SU-DHL-6 (cell line): ENCODE measurements at regions not wholly inside any gene's neighbourhood (a gene's known extent, or its start where the extent isn't known, plus 50 kb on each side); places are given as distances from the start of the nearest gene placed in this dataset.

Experiments
- H2AFZ ChIP-seq: fragments of 200-600 bp; sonication (generic); 2 replicates; pipeline ENCODE4 v1.6.1; 2014; ENCODE audit warnings: low read depth, mild to moderate bottlenecking, moderate library complexity, mixed read lengths, antibody characterized with exemption, low read length; ENCODE audit not compliant: severe bottlenecking
- H3F3A ChIP-seq: fragments of 200-600 bp; shearing (Covaris generic); 2 replicates; pipeline ENCODE4 v1.6.0; 2016; ENCODE audit warnings: antibody characterized with exemption, mild to moderate bottlenecking; ENCODE audit not compliant: insufficient read depth
- H3K27ac ChIP-seq: fragments of 200-600 bp; sonication (generic); 2 replicates; pipeline ENCODE4 v1.5.1; 2016; ENCODE audit warnings: low read depth, mild to moderate bottlenecking, low read length, moderate library complexity, mixed read lengths
- H3K27me3 ChIP-seq: fragments of 200-600 bp; sonication (generic), shearing (Covaris generic); 2 replicates; pipeline ENCODE4 v1.6.0; 2014; ENCODE audit warnings: mild to moderate bottlenecking, low read length
- H3K36me3 ChIP-seq: fragments of 200-600 bp; sonication (generic); 2 replicates; pipeline ENCODE4 v1.6.1; 2014; ENCODE audit warnings: mild to moderate bottlenecking, low read length, mixed read lengths
- H3K4me2 ChIP-seq: fragments of 300-600, 200-600 bp; shearing (Covaris generic), sonication (generic); 2 replicates; pipeline ENCODE4 v1.6.0; 2014; ENCODE audit warnings: low read length, low read depth, mild to moderate bottlenecking; ENCODE audit not compliant: poor library complexity, severe bottlenecking
- H3K4me3 ChIP-seq: fragments of 200-600 bp; sonication (generic); 2 replicates; pipeline ENCODE4 v1.5.1; 2014; ENCODE audit warnings: antibody characterized with exemption, low read length, mild to moderate bottlenecking, mixed read lengths; ENCODE audit not compliant: insufficient read depth, poor library complexity, severe bottlenecking
- H3K79me2 ChIP-seq: fragments of 200-600 bp; sonication (generic); 2 replicates; pipeline ENCODE4 v1.6.1; 2014; ENCODE audit warnings: mild to moderate bottlenecking, low read length, moderate library complexity; ENCODE audit not compliant: insufficient read depth
- H3K9ac ChIP-seq: fragments of 200-600 bp; sonication (generic); 2 replicates; pipeline ENCODE4 v1.7.0; 2014; ENCODE audit warnings: mild to moderate bottlenecking, low read length
- H3K9me2 ChIP-seq: fragments of 200-600 bp; sonication (generic); replicated peaks from 2 replicates; pipeline ENCODE4 v1.6.1; 2014; ENCODE audit warnings: low read length; ENCODE audit not compliant: insufficient read depth
- H3K9me3 ChIP-seq: fragments of 200-600 bp; sonication (generic); 2 replicates; pipeline ENCODE4 v1.6.1; 2014; ENCODE audit warnings: low read length, mixed read lengths; ENCODE audit not compliant: insufficient read depth
- H4K20me1 ChIP-seq: fragments of 200-600 bp; sonication (generic); 2 replicates; pipeline ENCODE4 v1.6.1; 2014; ENCODE audit warnings: low read depth, mild to moderate bottlenecking, antibody characterized with exemption, low read length, moderate library complexity, mixed read lengths
- CTCF ChIP-seq: fragments of 200-600 bp; sonication (generic); IDR thresholded peaks from one replicate; pipeline ENCODE4 v1.5.1; 2017; ENCODE audit warnings: antibody characterized with exemption, mild to moderate bottlenecking, low read length, moderate library complexity; ENCODE audit not compliant: insufficient read depth, poor library complexity, severe bottlenecking
- EZH2phosphoT487 ChIP-seq: fragments of 200-600 bp; sonication (generic), shearing (Covaris generic); conservative IDR thresholded peaks from 2 replicates; pipeline ENCODE4 v1.6.1; 2018; ENCODE audit warnings: mild to moderate bottlenecking, antibody characterized with exemption, low read length, moderate library complexity, mixed read lengths

- Histone ChIP-seq H3K27ac (no peak overlapping the region), H3K9me2 (no peaks in the 10 kb centered on the region; the same call in 1 of the 2 replicates), H2AFZ (no peak overlapping the region), H3K27me3 (no peaks in the 10 kb centered on the region), H3K4me2 (no peak overlapping the region), H3K9ac (no peak overlapping the region), H4K20me1 (no peaks in the 10 kb centered on the region), H3K36me3 (no peaks in the 10 kb centered on the region), H3K9me3 (no peaks in the 10 kb centered on the region), H3F3A (no peaks in the 10 kb centered on the region), H3K4me3 (no peak overlapping the region), H3K79me2 (no peaks in the 10 kb centered on the region)
- TF ChIP-seq EZH2phosphoT487 (no peak), CTCF (no peak)
Observed at GRCh38 chr13:87295636-87296035, 375.5 kb upstream of the SLITRK5 start.

- H3K36me3 ChIP-seq = no peaks in the 10 kb centered on the region
- H3K79me2 ChIP-seq = no peaks in the 10 kb centered on the region
- no peaks in the 10 kb centered on the region for H3F3A ChIP-seq
- no peak overlapping the region for H3K9ac ChIP-seq
- no peak overlapping the region for H3K27ac ChIP-seq
- no peak overlapping the region for H3K4me2 ChIP-seq
- H3K9me2 ChIP-seq = no peaks in the 10 kb centered on the region; the same call in 1 of the 2 replicates
- TF ChIP-seq CTCF (no peak), EZH2phosphoT487 (no peak)
- H3K4me3 ChIP-seq = no peak overlapping the region
- no peaks in the 10 kb centered on the region for H3K9me3 ChIP-seq
- no peaks in the 10 kb centered on the region for H3K27me3 ChIP-seq
- H4K20me1 ChIP-seq = no peaks in the 10 kb centered on the region
- H2AFZ ChIP-seq = no peak overlapping the region
Observed at GRCh38 chr13:87302034-87302433, 369.1 kb upstream of the SLITRK5 start.

- no peak overlapping the region for H3K27ac ChIP-seq
- no peak for TF ChIP-seq EZH2phosphoT487
- no peak for TF ChIP-seq CTCF
Observed at GRCh38 chr13:87302931-87303330, 368.2 kb upstream of the SLITRK5 start.

More at GRCh38 chr13:87302931-87303330, 368.2 kb upstream of the SLITRK5 start:
- Histone ChIP-seq H4K20me1 (no peaks in the 10 kb centered on the region), H3K4me3 (no peak overlapping the region), H3K9me2 (no peaks in the 10 kb centered on the region; the same call in 1 of the 2 replicates), H3K9ac (no peak overlapping the region), H2AFZ (no peak overlapping the region), H3F3A (no peaks in the 10 kb centered on the region), H3K9me3 (no peaks in the 10 kb centered on the region), H3K36me3 (no peaks in the 10 kb centered on the region), H3K4me2 (no peak overlapping the region), H3K27me3 (no peaks in the 10 kb centered on the region), H3K79me2 (no peaks in the 10 kb centered on the region)
